Superior temporal gyrus (tissue), 1 donor: ENCODE measurements at regions not wholly inside any gene's neighbourhood (a gene's known extent, or its start where the extent isn't known, plus 50 kb on each side); places are given as distances from the start of the nearest gene placed in this dataset.

Experiments used
- DNase-seq: peaks from one replicate; pipeline ENCODE4 v3.0.0-alpha.2; 2016; ENCODE audit errors: extremely low spot score

DNA sequence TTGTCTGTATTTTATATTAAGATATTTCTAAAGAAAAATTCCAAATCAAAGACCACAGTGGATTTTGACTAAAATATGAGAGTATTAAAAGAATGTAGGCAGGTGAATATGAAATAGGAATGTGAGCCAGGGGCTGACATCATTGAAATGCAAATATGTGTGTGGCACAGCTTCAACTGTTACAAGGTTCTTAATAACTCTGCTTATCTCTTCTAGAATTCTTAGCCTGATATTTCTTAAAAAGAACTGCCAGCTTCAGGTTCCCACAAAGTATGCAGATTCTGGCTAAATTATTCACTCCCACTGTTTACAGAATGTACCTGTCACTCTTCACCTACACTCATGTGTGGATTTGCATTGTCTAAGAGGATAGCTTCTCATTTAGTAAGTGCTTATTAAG lies 274.4 kb downstream of the DIRAS2 start:
- DNase-seq: no peak

- no peak for DNase-seq
Measured at GRCh38 chr9:90368928-90369327, 273.7 kb downstream of the DIRAS2 start.

DNA sequence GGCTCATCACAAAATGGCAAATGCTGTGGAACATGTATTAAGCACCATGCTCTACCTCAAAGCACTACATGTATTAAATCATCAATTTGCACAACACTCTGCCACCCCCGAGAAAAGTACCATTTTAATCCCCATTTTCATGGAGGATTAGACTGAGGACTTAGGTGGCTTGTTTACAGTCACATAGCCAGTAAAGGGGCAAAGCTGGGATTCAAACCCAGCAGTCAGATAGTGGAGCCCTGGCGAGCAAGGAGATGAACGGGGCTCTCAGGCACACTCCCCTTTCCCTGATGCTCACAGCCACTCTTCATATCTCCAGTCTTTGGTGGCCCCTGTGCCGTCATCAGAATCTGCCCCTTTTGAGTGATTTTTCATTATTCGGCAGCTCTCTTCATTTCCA lies 262.9 kb downstream of the DIRAS2 start:
- DNase-seq: no peak

GRCh38 chr9:90385146-90385545 lies 257.5 kb downstream of the DIRAS2 start:
- no peak for DNase-seq

- DNase-seq: no peak
Measured at GRCh38 chr9:90393365-90394152, 249.1 kb downstream of the DIRAS2 start.

DNA sequence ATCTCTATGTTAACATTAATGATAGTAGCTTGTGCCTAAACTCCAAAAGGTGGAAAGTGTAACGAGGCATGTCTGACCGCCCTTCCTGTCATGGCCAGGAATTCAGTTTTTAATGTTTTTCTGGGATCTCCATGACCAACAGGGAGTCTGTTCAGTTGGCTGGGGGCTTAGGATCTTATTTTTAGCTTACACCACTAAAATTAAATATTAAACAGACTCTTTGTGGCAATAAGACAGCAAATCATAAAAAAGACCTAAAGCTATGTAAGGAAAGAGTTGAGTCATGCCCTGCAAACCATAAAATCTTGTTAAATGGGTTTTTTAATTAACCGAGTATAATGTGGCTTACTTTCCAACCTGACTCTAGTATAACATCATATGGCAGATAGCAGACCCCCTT lies 247.8 kb downstream of the DIRAS2 start:
- no peak for DNase-seq

- DNase-seq: no peak
Measured at GRCh38 chr9:90400091-90400490, 242.5 kb downstream of the DIRAS2 start.

GRCh38 chr9:90408659-90409058 lies 234.0 kb downstream of the DIRAS2 start:
- DNase-seq: no peak

- DNase-seq: no peak
Measured at GRCh38 chr9:90419221-90419851, 223.3 kb downstream of the DIRAS2 start.

DNA sequence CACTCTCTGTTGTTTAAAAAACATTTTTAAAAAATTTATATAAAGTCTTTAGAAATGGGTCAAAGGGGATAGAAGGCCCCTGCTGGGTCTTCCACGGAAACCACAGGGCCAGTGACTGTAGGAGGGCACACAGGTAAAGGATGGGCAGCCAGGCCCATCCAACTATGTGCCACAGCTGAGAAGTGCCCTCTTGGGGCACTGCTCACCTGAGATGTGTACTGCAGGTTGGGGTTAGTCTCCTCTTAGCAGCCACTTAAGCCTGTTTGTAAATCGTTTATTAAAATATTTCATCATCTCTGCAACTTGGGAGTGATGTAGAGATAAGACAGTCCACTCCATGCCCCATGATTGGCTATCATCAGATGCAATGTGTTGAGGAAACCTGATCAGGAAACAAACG lies 222.4 kb downstream of the DIRAS2 start:
- DNase-seq: no peak

DNA sequence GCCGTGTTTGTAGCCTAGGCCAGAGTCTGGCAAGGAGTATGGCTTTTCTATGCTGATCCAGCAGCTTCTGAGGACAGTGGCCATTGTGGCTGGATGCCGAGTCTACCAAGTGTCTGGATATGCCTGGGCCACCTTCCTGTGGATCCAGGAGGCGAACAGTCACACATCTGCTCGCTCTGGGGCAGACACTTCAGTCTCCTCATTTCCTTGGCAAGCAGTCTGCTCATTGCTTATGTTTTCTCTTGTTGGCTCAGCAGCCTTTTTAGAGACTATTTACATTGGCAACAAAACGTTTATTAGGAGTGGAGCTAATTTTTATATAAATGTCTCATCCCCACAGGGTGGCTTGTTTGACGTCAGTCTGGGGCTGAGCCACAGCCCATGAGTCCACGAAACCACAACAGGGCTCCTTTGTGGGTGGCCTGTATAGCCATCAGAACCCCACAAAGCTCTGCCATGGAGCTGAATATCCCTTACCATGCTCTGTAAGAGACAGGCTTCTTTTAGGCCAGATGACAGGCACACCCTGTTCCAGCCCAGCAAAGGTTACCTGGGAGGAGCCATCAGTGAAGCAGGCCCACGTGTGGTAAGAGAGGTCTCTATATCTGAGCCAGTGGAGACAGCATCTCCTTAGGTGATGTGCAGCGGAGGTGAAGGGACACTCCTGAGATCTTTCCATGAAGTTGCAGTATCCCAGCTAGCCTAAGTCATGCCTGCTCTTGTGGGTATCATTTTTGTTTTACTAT lies 221.7 kb downstream of the DIRAS2 start:
- DNase-seq: no peak

DNA sequence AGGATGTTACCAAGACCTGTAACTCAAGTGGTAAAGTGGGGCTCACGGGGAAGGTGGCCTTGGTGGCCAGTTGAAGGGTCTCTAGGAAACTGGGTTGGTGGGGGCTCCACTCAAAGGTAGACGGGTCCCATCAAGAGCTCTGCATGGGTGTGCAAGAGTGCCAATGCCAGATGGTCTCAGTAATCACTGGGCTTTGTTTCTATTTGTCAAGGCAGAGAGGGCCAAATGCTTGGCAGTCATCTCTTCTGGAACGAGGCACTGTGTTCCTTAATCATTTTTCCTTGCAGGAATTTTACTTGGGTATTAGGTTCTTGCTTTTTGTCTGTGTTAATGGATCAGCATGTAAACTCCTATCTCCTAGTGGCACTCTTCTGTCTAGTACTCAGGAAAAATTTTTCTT lies 220.8 kb downstream of the DIRAS2 start:
- DNase-seq: no peak

DNA sequence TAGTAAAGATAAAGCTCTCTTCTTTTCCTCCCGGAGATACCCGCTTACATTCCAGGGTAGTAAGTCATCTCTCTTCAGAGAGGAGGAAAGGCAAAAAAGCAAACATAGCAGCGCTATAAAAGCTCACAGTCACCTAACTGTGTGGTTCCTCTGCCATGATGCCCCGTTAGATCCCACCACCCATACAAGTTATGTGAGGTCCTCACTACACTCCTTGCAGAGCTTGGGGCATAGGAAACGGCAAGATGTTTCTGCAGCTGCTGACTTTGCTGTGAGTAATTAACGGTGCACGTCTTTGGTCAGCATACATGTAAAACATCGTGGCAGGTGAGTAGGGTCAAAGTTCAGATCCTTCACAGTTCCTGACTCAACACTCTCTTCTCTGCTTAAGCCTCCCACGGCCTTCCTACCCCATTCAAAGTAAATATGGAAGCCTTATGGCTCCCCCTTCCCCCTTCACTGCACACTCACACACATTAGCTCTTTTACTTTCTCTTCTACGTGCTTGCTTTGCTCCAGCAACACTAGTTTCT lies 218.9 kb downstream of the DIRAS2 start:
- DNase-seq: no peak

DNA sequence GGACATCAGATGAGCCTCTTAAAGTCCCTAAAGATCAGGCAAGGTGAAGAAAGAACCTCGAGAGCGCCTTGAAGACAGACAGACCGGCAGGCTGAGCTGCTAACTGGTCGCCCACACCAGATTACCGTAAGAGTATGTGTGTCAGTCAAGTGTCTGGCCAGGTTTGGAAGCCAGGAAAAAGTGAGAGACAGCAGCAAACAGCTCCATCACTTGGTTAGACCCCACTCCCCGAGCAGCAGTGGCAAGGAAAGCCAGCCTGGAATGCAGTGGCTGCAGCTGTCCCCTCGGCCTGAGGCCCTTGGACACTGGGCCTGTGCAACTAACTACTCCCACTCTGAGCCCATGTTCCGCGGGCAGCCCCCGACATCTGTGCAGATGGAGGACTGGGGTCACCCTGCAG lies 214.1 kb downstream of the DIRAS2 start:
- no peak for DNase-seq

DNA sequence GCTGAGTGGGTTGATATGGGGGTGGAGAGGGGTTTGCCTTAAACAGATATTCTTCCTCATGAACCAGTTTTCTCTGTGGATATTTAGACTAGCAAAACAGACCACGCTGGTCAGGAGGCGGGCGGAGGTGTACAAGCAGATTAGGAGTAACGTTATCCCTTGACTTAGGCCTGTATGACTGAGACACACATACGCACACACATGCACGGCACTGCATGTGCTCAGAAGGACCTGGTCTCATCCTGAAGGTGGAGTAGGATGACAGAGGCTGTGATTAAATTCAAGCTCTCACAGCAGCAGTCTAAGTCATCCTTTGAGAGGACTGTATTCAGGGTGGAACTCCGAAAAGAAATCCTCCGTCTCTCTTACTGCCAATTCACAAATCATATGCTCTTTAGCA lies 209.7 kb downstream of the DIRAS2 start:
- no peak for DNase-seq

DNA sequence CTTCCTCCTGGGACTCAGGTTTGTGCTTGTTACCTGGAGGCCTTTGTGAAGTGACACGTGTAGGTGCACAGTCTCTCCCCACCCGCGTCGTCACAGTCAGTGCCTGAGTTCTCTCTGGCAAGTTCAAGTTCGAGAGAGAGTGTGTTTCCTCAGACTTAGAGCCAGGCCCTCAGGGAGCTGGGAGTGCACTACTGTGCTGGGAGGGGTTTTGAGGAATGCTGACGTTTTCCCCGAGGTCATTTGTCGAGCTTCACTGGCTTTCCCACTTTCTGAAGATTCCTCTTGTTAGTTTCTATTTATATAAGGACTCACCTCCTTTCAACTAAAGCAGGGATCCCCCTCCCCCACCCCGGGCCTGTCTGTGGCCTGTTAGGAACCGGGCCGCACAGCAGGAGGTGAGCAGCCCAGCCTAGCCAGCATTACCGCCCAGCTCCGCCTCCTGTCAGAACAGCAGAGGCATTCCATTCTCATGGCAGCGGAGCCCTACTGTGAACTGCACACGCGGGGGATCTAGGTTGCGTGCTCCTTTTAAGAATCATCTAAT lies 209.2 kb downstream of the DIRAS2 start:
- DNase-seq: no peak

- no peak for DNase-seq
Measured at GRCh38 chr9:90441814-90442213, 200.8 kb downstream of the DIRAS2 start.

GRCh38 chr9:90442723-90443122 lies 199.9 kb downstream of the DIRAS2 start:
- no peak for DNase-seq

DNA sequence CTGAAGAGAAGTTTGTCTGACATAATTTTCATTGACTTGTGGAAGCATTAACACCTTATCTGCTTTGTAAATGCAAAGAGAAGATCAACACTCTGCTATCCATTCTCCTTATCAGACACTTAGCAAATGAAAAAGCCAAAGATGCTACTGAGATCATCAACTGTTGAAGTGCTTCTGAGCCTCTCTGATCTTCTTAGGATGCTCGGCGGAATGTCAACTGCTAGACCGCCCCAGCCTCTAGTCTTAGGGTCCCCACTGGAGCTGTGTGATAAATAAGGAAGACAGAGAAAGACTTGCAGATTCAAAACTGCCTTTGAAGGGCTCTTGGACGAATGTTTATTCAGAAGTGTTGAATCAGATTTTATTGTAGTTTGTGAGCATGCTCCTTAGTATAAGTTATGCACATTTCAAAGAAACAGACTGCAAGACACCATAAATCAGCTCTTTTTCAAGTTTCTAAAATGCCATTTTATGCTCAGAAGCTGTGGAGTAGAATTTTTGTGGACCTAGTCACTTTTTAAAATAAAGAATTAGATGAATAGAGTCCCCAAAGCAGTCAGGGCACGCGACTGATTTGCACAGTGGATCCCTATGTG lies 197.9 kb downstream of the DIRAS2 start:
- DNase-seq: no peak

- DNase-seq: no peak
Measured at GRCh38 chr9:90445391-90445790, 197.2 kb downstream of the DIRAS2 start.

DNA sequence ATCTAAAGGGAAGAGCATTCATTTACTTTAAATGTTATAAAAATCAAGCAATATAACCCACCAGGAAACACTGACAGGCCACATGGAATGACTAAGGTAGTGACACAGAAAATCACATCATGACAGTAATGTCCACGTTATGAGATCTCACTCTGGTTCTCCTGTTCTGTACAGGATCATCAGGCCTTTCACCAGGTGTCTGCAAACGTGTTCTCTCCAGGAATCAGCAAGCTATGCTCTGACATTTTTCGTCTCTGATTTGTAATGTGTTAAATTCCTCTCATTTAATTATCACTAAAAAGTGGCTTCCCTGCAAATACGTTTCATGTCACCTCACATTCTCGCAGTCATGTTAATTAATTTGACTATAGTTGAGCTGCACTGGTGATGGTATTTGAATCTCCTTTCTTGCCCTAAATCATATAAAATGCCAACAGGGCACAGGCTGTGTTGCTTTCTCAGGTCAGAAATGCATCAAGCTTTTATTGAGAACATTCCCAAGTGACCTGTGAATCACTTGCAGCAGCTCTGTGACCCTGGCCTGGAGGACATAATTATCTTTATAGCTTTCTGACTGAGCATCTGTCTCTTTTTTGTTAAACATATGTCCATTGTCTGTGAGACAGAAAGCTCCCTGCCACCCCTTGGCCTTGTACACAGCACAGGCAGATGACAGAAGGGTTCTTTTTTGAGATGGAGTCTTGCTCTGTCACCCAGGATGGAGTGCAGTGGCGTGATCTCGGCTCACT lies 196.2 kb downstream of the DIRAS2 start:
- DNase-seq: no peak
